Right kidney (tissue), 1 donor: ENCODE measurements at regions not wholly inside any gene's neighbourhood (a gene's known extent, or its start where the extent isn't known, plus 50 kb on each side); places are given as distances from the start of the nearest gene placed in this dataset.

Experiments used
- DNase-seq: peaks from one replicate; pipeline ENCODE4 v3.0.0-alpha.2; 2016

DNA sequence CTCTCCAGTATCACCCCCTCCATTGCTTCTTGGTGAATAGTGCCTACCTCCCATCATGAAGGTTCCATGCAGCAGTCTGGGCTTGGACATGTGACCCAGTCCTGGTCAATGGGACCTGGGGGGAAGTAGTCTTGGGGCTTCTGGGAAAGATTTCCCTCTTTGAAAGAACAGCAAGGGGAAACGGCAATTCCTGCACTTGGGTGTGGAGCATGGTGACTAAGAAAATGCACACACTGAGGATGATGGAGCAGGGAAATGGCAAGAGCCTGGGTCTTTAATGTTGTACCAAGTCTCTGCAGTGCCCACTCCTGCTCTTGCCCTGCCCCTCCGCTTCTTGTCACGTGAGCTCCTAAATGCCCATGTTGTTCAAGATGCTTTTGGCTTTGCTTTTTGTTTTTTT is 131.4 kb upstream of the SIX2 start:
- no peak for DNase-seq

DNA sequence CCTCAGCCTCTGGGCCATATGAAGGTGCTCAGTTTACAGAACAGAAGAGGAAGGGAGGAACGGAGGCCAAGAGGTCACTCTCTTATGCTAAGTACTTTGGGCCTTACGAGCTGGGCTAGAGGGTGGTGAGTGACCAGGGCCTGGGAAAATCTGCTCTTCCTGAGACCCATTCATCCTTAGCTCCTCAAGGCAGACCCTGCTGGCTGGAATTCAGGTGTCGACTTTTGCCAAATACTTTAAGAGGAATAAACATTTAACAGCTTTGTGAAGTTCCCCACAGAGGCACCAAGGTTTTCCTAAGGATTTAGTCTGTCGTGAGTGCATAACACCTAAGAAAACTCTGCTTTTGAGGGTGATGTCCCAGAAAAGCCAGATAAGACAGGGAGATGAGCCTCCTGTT is 129.7 kb upstream of the SIX2 start:
- no peak for DNase-seq

DNA sequence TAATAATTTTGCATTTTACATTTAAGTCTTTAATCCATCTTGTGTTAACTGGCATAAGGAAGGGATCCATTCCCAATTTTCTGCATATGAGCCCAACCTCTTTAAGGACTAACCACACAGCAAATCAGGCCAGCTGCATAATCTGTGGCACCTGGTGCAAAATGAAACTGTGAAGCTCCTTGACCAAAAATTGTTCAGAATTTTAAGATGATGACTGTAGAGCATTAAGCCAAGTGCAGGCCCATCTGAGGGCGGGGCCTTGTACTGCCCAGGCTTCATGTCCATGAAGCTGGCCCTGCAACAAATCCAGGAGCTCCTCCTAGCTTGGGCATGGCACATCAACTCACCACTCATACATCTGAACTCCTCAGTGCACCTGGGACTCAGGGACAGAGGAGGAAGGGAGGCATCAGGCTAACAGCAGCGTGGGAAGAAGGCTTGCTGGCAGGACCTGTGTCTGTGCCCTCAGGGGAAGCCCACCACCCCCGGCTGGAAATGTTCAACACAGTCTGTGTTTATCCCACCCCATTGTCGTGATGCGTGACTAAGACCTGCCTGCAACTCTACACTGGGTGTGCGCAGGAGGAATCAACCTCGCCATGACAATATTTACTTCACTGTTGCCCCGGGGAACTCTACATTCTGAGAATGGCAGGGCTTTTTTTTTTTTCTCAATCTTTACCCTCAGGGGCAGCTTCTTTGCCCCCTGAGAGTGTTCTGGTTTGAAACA is 128.9 kb upstream of the SIX2 start:
- DNase-seq, result no peak

DNA sequence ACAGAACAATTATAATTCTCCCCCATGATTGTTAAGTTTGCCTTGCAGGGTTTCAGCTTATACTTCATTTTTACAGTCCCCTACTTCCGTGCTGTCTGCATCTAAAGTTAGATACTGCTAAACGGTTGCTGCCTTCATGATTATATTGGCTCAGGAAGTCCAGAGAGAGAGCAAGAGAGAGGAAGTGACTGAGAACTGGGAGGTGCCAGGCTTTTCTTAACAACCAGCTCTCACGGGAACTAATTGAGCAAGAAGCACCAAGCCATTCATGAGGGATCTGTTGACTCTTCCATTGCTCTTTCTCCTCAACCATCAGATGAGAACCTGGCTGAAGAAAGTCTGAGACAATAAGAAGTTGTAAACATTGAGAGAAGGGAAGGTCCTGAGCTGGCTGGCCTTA is 125.5 kb upstream of the SIX2 start:
- no peak for DNase-seq

DNA sequence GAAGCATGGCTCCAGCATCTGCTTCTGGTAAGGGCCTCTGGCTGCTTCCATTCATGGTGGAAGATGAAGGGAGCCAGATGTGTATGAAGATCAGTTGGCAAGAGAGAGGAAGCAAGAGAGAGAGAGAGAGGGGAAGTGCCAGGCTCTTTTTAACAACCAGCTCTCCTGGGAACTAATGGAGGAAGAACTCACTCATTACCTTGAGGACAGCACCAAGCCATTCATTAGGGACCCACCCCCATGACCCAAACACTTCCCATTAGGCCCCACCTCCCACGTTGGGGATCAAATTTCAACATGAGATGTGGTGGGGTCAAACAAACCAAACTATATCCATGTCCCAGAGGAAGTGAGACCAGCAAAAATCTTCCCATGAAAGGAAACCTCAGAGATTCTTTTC is 124.8 kb upstream of the SIX2 start:
- no peak for DNase-seq

DNA sequence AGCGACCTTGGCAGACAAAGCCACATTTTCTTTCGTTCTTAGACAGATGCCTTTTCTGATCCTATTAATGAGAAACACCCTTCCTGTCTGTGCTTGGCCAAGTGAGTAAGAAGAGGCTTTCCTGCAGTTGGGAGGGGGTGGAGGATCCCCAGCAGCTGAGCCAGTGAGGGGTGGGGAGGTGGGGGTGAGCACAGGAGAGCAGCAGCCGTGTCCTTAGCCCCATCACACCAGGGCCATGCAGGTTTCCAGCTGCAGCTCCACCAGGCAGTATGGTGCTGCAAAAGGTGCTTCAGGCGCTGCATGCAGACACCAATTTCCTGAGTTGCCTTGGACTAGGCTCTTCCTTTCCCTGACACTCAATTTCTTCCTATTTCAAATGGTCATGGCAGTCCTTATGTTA is 123.3 kb upstream of the SIX2 start:
- no peak for DNase-seq

DNA sequence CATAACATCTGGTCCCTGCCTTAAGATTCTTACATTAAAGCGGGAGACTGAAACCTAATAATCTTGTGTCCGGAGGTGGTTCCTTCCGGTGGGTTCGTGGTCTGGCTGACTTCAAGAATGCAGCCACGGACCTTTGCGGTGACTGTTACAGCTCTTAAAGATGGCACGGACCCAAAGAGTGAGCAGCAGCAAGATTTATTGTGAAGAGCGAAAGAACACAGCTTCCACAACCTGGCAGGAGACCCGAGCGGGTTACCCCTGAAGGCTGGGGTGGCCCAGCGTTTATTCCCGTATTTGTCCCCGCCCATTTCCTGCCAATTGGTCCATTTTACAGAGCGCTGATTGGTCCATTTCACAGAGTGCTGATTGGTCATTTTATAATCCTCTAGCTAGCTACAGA is 122.3 kb upstream of the SIX2 start:
- DNase-seq, result no peak

DNA sequence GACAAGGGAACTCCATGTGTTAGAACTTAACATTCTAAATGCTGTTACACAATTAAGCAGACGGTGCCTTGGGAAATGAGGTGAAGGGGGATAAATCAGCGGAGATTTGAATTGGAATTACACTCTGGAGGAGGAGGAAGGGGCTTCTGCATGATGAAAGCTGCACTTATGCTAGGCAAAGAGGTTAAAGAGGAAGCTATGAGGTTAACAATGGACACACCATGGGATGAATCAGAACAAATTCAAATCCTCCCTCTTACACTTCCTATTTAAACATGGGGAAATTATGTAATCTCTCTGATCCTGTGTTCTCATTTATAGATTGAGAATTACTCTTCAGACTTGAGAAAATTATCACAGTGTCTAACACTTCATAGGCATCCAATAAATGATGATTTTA is 121.5 kb upstream of the SIX2 start:
- no peak for DNase-seq

DNA sequence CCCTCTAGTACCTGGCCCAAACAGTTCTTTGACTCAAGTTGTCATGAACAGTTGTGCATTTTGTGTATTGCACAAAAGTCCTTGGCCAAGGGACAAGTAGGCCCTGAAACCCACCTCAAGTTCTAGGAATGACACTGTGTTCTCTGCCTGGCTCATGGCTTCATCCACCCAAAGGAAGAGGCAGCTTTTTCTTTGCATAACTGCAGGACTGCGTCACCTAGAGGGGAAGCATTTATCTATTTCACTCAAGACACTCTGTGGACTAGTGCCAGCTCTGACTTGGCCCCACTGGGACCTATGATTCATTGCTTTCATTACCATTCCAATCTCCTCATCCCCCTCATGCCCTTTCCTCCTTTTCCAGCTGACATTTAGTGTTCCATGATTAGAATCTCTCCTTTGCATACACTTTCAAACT is 119.3 kb upstream of the SIX2 start:
- no peak for DNase-seq

DNA sequence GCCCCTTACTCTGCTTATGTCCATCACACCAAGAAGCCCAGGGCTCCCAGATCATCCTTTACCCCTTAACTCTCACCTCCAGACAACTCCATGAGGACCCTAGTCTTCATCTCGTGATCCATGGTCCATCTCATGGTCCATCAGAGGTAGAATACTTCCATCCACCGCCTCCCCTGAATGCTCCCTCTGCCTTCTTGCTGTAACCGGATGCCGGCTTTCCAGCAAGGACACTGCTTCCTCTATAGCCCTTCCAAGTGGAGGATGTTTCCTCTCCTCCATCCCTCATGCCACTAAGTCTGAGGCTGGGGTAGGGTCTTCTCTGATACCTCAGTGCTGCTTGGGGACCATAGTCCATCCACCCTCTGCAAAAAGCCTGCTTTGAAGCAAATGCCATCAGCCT is 118.6 kb upstream of the SIX2 start:
- no peak for DNase-seq

DNA sequence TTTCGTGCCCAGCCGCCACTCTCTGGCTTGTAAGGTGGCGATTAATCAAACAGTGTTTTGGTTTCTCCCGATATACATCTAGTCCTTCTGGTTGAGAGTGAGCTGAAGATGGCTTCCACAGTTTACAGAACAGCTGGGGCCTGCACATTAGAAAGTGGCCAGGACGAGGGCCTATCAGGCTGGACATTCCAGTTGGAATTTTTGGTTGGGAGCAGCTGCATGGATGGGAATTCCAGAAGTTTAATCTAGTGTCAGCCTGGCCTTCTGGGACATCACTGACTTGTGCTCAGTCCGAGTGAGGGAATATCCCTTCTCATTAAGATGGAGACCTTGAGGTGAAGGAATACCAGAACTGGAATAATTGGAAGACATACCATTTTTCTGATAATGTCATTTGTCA is 118.1 kb upstream of the SIX2 start:
- no peak for DNase-seq

DNA sequence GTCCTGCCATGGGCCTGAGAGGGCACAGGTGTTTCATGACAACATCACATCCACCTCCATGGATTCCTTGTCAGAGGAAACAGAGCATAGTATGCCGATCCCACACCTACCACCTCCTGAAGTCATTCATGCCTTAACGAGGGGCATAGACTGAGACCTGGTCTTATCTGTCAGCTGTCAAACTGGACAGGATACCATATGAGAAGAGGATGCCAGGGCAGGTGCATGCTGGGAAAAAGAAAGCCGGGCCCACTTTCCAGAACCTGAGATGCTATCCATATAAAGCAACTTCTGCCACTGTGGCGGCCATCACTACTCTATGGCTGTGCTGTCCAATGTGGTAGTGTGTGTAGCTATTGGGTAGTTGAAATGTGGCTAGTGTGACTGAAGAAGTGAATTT is 116.0 kb upstream of the SIX2 start:
- DNase-seq, result no peak

DNA sequence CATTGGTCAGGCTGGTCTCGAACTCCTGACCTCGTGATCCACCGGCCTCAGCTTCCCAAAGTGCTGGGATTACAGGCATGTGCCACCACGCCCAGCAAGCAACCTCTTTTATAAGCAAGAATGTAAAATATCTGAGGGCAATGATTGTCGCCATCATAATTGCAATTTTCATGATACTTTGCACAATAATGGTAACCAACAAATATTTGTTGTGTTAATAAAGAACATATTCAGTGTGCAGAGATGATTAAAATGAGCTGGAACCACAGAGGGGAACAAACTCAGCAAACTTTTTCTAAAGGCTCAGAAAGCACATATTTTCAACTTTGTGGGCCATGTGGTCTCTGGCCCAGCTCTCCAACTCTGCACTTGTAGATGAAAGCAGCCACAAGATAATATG is 115.2 kb upstream of the SIX2 start:
- no peak for DNase-seq

DNA sequence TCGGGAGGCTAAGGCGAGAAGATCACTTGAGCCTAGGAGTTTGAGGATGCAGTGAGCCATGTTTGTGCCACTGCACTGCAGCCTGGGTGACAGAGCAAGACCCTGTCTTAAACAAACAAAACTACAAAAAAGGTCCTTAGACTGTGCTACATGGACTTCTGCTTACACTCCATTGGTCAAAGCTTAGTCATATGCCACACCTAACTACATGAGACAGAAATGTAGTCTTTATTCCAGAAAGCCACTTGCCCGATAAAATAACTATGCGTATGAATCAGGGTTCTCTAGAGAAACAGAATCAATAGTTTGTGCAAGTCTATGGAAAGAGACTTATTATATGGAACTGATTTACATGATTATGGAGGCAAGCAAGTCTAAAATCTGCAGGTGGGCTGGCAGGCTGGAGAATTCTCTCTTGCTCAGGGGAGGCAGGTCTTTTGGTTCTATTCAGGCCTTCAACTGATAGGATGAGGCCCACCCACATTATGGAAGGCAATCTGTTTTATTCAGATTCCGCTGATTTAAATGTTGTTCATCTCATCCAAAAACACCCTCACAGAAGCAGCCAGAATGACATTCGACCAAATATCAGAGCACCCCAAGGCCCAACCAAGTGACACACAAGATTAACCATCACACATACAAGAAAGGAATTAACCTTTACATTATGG is 114.4 kb upstream of the SIX2 start:
- no peak for DNase-seq

DNA sequence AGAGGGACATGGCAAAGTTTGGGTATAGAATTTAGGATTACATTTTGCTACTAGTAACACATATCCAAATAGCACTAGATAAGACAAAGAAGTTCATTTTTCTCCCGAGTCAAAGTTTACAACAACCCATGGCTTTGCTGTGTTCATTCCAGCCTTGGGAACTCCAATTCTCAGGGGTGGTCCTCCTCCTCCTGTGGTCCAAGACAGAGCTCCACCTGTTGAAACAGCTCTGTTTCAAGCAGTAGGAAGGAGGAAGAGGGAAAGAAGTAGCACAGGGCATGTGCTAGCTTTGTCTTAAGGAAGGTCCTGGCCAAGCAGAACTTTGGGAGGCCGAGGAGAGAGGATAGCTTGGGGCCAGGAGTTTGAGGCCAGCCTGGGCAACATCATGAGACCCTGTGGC is 113.8 kb upstream of the SIX2 start:
- no peak for DNase-seq

DNA sequence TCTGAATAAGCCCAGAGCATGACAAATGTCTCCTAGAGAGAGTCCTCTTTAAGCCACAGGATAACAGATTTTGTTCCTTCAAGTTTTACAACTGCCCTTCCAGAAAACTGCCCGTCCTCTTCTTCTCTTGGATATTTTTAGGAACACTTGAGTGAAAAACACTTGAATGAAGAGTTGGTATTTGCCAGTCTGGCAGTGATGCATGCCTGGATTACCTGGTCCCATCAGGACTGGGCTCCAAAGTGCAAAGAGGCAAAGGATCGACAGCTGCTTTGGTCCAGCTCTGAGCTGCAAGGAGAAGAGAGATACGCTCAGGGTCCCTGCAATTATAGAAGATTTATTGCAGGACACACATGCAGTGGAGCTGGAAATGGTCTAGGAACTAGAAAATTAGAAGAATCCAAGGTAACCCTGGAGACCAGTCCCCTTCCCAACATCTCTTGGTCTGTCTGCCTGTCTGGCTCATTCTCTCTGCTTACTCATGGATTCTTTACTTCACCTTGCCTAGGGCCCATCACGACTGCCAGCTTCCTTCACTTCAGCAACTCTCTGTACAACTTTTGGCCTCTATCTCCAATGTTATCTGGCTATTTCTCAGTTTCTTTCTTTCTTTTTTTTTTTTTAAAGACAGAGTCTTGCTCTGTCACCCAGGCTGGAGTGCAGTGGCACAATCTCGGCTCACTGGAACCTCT is 112.1 kb upstream of the SIX2 start:
- no peak for DNase-seq

DNA sequence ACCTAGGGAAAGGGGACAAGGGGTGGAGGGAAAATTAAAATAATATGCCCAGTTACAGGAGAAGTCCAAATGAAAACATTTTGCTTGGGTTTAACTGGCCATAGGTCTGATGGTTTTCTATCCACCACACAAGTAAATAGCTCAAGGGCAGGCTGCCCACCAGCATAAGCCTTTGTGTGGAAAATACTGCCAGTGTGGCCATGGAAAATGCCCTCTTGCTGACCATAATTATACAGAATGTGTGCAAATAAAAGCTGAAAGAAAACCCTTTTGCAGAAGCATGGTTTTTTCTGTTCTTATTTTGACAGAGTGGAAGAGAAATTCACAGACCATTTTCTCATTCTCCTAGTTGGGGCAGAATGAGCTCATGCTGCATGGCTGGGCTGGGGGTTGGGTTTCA is 111.3 kb upstream of the SIX2 start:
- DNase-seq, result no peak

DNA sequence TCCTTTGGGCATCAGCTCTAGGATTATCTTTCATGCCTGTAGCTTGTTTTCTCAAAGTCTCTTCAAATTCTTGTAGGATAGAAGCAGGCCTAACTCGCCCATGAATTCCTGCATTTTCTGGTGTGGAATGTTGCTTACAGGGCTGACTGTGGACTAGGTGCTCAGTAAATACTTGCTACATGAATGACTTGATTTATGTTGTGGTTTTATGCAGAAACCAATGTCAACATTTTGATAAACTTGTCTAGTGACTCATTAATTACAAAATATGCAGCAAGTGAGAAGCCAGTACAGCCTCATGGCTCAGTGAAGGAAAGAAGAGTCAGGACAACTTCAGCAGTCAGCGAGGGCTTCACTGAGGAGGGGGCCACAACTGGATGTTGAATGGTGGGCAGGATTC is 110.6 kb upstream of the SIX2 start:
- DNase-seq, result no peak

DNA sequence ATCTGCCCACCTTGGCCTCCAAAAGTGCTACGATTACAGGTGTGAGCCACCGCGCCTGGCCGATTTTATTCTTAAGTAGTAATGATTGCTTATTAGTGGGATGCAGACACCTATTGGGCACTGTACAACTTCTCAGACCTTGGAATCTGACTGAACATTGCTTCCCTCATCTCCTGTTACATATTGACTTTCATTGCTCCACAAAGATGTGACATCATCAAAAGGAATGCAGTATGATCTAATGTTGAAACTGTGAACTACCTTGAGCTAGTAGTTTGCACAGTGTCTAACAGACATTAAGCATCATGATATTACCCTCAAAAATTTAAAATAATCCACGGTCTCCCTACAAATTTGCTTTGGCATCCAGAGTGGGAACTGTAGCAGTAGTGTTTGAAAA is 109.8 kb upstream of the SIX2 start:
- DNase-seq, result no peak

DNA sequence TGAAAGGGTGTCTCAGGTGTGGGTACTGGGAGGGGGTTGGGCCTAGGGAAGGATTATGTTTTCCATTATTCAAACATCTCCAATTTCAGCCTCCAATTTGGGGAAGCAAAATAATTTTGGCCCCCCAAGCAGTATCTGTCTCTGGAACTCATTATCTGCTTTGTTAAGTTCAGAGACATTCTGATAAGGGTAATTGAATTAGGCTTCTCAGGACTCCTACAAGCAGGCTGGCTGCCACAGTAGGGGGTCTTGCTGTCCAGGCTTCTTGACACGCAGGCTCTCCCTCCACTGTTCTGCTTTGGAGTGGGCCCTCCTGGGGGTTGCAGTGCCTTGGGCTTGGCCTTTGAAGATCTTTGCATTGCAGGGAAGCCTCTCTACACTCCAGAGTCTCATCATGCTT is 108.1 kb upstream of the SIX2 start:
- no peak for DNase-seq

DNA sequence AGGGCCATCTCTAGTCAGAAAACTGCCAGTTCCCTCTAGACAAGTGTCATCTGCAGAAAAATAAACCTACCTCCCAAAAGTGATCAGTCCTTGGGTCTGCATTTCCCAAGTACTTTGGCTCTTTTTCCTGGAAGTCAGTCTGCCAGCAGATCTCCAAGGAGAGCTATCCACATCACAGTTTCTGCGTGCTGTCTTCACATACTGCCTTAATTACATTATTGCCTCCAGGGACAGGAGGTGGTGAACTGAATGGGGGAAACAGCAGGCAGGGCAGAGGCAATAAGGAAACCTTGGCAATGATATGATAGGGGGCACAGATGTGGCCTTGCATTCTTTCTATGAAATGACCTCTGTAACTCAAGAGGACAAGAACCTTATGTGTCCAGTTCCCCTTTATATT is 105.9 kb upstream of the SIX2 start:
- no peak for DNase-seq

DNA sequence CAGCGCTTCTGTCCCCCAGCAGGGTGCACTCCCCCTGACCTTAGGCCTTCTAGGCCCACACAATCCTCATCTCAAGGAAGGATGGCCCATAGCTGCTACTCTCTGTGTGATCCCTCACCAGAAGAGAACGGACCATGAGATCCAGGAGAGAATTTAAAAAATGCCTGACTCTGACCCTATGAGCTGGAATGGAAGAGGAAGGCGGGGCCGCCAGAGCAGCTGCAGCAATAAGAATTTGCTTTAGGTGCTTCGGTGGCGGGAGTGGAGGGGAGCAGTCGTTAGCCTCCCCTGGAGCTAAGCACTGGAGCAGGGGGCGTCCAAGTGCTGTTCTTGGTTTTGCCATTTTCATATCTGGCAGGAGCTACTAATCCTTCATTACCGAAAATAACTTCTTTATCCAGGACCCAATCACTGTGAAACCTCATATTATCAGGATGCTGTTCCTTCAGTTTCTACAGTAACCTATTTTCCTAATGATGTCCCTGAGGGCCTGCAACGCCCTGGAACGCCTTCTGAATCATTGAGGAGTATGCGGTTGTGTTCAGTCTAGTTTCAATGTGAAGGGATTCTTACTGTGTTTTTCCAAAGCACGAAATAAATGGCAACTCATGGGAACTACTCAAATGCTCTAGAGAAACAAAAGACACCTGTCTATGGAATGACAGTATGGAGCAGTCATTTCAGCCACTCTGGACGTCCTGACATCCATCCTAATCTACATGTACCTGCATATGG is 105.1 kb upstream of the SIX2 start:
- DNase-seq, result no peak

DNA sequence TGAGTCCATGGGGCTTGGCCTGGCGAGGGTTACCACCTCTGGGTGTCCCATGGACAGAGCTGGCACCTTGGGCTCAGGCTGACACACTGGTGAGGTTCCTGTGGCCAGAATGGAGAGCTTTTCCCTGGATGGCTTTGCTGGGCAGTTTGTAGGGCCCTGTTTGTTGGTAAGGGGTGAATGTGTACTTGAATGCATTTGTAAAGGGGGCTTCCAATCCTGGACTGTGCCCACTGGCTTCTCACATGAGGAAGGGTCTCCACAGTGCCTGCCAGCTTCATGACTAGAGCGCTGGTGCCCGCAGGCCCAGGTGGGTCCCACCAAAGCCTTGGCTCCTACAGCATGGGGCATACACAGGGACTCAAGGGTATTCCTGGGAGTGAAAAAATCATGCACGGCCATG is 103.5 kb upstream of the SIX2 start:
- no peak for DNase-seq
